ENCODE measurements at regions not wholly inside any gene's neighbourhood (a gene's known extent, or its start where the extent isn't known, plus 50 kb on each side); places are given as distances from the start of the nearest gene placed in this dataset.

- dilution Hi-C loops (cut with MboI; ENCODE audit: extremely low pct_ligation_motif_present, low sequenced_read_pairs) (no loop called here), intact Hi-C loops (cut with micrococcal nuclease) (no loop called here)
- H3K27me3 ChIP-seq (ENCODE audit: control insufficient read depth in 2 of 2, insufficient read depth in 2 of 2, low read length in 2 of 2) = no peaks in the 10 kb centered on the region
- H4K20me1 ChIP-seq (replicated peaks; ENCODE audit: control insufficient read depth, extremely low read depth, insufficient read depth, low read length) = no peaks in the 10 kb centered on the region
- ChIA-PET CTCF (interaction anchor here (0.7 kb wide), 1 partner anchor 36 kb away, joined by 3 read pairs; no protein-coding TSS in a partner anchor), POLR2A (no interaction called here)
- no peak overlapping the region for H2AFZ ChIP-seq (ENCODE audit: low read depth, low read length)
- no peaks in the 10 kb centered on the region for H3K36me3 ChIP-seq (ENCODE audit: control insufficient read depth in 2 of 2, extremely low read depth in 1 of 2, insufficient read depth in 2 of 2, low read length in 2 of 2)
- H3K27ac ChIP-seq (ENCODE audit: insufficient read depth, low read depth, low read length) = no peak overlapping the region
- FAIRE-seq (no peak), DNase-seq (ENCODE audit: low read depth, low spot score) (no peak)
- no peaks in the 10 kb centered on the region for H3K79me2 ChIP-seq (ENCODE audit: control insufficient read depth, insufficient read depth, low read length)
- no peak overlapping the region for H3K4me3 ChIP-seq (replicated peaks in 1 of 3; ENCODE audit: insufficient read depth in 1 of 3, low read depth in 1 of 3, low read length in 3 of 3)
- TF ChIP-seq MYC (IDR thresholded peaks at IDR 0.05; ENCODE audit: low read depth, low read length) = no peak
- no peak for TF ChIP-seq EZH2 (IDR thresholded peaks at IDR 0.05; ENCODE audit: borderline replicate concordance, low read depth, low read length, severe bottlenecking)
- TF ChIP-seq GATA2 (IDR thresholded peaks at IDR 0.05; ENCODE audit: insufficient read depth, insufficient read length, low read depth, low read length) = no peak
- TF ChIP-seq POLR2A (IDR thresholded peaks at IDR 0.05; ENCODE audit: low read depth, low read length) = no peak
- TF ChIP-seq, protein P1, sequence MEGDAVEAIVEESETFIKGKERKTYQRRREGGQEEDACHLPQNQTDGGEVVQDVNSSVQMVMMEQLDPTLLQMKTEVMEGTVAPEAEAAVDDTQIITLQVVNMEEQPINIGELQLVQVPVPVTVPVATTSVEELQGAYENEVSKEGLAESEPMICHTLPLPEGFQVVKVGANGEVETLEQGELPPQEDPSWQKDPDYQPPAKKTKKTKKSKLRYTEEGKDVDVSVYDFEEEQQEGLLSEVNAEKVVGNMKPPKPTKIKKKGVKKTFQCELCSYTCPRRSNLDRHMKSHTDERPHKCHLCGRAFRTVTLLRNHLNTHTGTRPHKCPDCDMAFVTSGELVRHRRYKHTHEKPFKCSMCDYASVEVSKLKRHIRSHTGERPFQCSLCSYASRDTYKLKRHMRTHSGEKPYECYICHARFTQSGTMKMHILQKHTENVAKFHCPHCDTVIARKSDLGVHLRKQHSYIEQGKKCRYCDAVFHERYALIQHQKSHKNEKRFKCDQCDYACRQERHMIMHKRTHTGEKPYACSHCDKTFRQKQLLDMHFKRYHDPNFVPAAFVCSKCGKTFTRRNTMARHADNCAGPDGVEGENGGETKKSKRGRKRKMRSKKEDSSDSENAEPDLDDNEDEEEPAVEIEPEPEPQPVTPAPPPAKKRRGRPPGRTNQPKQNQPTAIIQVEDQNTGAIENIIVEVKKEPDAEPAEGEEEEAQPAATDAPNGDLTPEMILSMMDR (IDR thresholded peaks at IDR 0.05; ENCODE audit: extremely low read depth in 1 of 2, insufficient read depth in 1 of 2, low read depth in 1 of 2, low read length in 2 of 2) = no peak
- TF ChIP-seq MAX (IDR thresholded peaks at IDR 0.05; ENCODE audit: insufficient read depth, insufficient read length) = no peak
- TF ChIP-seq POLR2AphosphoS5 (IDR thresholded peaks at IDR 0.05; ENCODE audit: insufficient read depth, low read depth, low read length) = no peak
- no peak for TF ChIP-seq FOS (IDR thresholded peaks at IDR 0.05; ENCODE audit: borderline replicate concordance, insufficient read depth, low read length)
- no peak for TF ChIP-seq JUN (IDR thresholded peaks at IDR 0.05; ENCODE audit: borderline replicate concordance, insufficient read depth, insufficient read length, low read depth)
- H3K9me3 ChIP-seq (replicated peaks; ENCODE audit: control insufficient read depth, insufficient read depth, low read length) = no peaks in the 10 kb centered on the region
- H3K4me1 ChIP-seq (ENCODE audit: control insufficient read depth, extremely low read depth, insufficient read depth, low read length) = no peaks in the 10 kb centered on the region
- no TSS peak for BruUV-seq (replicated peaks)
- H3K4me2 ChIP-seq (ENCODE audit: insufficient read depth, low read length) = no peak overlapping the region
- H3K9me1 ChIP-seq (replicated peaks; ENCODE audit: control insufficient read depth, extremely low read depth, insufficient read depth, low read length) = no peaks in the 10 kb centered on the region
- H3K9ac ChIP-seq (replicated peaks; ENCODE audit: extremely low read depth, insufficient read depth, low read length) = no peak overlapping the region
Observed at GRCh38 chr4:125105561-125105960, 209.2 kb upstream of the FAT4 start.
